Brain pericyte (primary cell): ENCODE measurements at regions not wholly inside any gene's neighbourhood (a gene's known extent, or its start where the extent isn't known, plus 50 kb on each side); places are given as distances from the start of the nearest gene placed in this dataset.

Experiments used
- DNase-seq: peaks from one replicate; pipeline ENCODE4 v3.0.0-alpha.2; 2012; ENCODE audit warnings: low read depth, low spot score

- no peak for DNase-seq
Observed at GRCh38 chr3:16658004-16658924, 53.0 kb upstream of the DAZL start.

- DNase-seq = no peak
Observed at GRCh38 chr3:16658925-16659793, 53.9 kb upstream of the DAZL start.

GRCh38 chr3:16663854-16664712, 58.9 kb upstream of the DAZL start:
- DNase-seq = no peak

GRCh38 chr3:16665282-16665741, 60.1 kb upstream of the DAZL start:
- peak; percentile 3 for DNase-seq

- DNase-seq = no peak
Observed at GRCh38 chr3:16666206-16666605, 61.0 kb upstream of the DAZL start.

GRCh38 chr3:16667633-16668032, 62.4 kb upstream of the DAZL start:
- no peak for DNase-seq

GRCh38 chr3:16668776-16669545, 63.7 kb upstream of the DAZL start:
- no peak for DNase-seq

- DNase-seq = no peak
Observed at GRCh38 chr3:16670191-16670590, 65.0 kb upstream of the DAZL start.

GRCh38 chr3:16671690-16672089, 66.5 kb upstream of the DAZL start:
- no peak for DNase-seq

- no peak for DNase-seq
Observed at GRCh38 chr3:16673530-16673929, 68.3 kb upstream of the DAZL start.

GRCh38 chr3:16675805-16676204, 70.6 kb upstream of the DAZL start:
- DNase-seq = no peak

GRCh38 chr3:16686679-16687078, 81.5 kb upstream of the DAZL start:
- DNase-seq = no peak

GRCh38 chr3:16687221-16687620, 82.0 kb upstream of the DAZL start:
- DNase-seq = no peak

GRCh38 chr3:16692486-16693344, 87.5 kb upstream of the DAZL start:
- DNase-seq = no peak

- DNase-seq = no peak
Observed at GRCh38 chr3:16693820-16694219, 88.6 kb upstream of the DAZL start.

- DNase-seq = no peak
Observed at GRCh38 chr3:16695710-16696109, 90.5 kb upstream of the DAZL start.

- peak; percentile 17 for DNase-seq
Observed at GRCh38 chr3:16697443-16698147, 92.4 kb upstream of the DAZL start.

GRCh38 chr3:16700651-16701050, 95.4 kb upstream of the DAZL start:
- DNase-seq = no peak

GRCh38 chr3:16704941-16705340, 99.7 kb upstream of the DAZL start:
- no peak for DNase-seq
